Panc1 (cell line): ENCODE measurements at regions not wholly inside any gene's neighbourhood (a gene's known extent, or its start where the extent isn't known, plus 50 kb on each side); places are given as distances from the start of the nearest gene placed in this dataset.

ENCODE experiments used
- ATAC-seq: fragments of 200-7000 bp; cut with Tn5 transposase; 2 replicates; pipeline ENCODE4 v1.9.1; 2020; ENCODE audit warnings: mild to moderate bottlenecking, moderate library complexity
- BruUV-seq: library from RNA; stranded (reverse); fragments of 400-500 nt; replicated peaks from 2 replicates; lab custom pipeline; 2021; lab: Mats Ljungman, UMichigan
- CTCF ChIA-PET: fragments of 300-600 bp; sonication (Branson Sonifier 250); formaldehyde crosslinking; loops from one replicate; lab custom pipeline; 2022; ENCODE audit warnings: antibody characterized with exemption; lab: Charles Lee
- POLR2A ChIA-PET: fragments of 300-600 bp; sonication (Branson Sonifier 250); formaldehyde crosslinking; loops from one replicate; lab custom pipeline; 2022; ENCODE audit warnings: antibody characterized with exemption; lab: Charles Lee
- DNase-seq: peaks from one replicate; pipeline ENCODE4 v3.0.0-alpha.2; 2010; ENCODE audit warnings: low read depth, low spot score
- H3K27ac ChIP-seq: 2 replicates; pipeline ENCODE4 v1.5.1; 2011; ENCODE audit warnings: mild to moderate bottlenecking, low read length, inconsistent platforms
- H3K27me3 ChIP-seq: fragments of 200-500 bp; sonication (Bioruptor generic); 2 replicates; pipeline ENCODE4 v1.6.0; 2014; ENCODE audit warnings: low read length, inconsistent platforms; ENCODE audit not compliant: control insufficient read depth, insufficient read depth
- H3K36me3 ChIP-seq: fragments of 200-500 bp; sonication (Bioruptor generic); 2 replicates; pipeline ENCODE4 v1.5.1; 2014; ENCODE audit warnings: inconsistent platforms, mild to moderate bottlenecking, low read length, moderate library complexity; ENCODE audit not compliant: control insufficient read depth, insufficient read depth
- H3K4me1 ChIP-seq: 2 replicates; pipeline ENCODE4 v1.5.1; 2011; ENCODE audit warnings: inconsistent platforms, mild to moderate bottlenecking, low read length, moderate library complexity; ENCODE audit not compliant: control insufficient read depth, insufficient read depth
- H3K4me3 ChIP-seq, 2 experiments: 2 replicates each; pipeline ENCODE4 v1.5.1; 2011 to 2012; ENCODE audit warnings: low read depth in 2 of 2, low read length in 2 of 2, mild to moderate bottlenecking in 2 of 2, inconsistent platforms in 1 of 2, moderate library complexity in 1 of 2
- H3K9me3 ChIP-seq: fragments of 200-500 bp; sonication (Bioruptor generic); 2 replicates; pipeline ENCODE4 v1.5.1; 2014; ENCODE audit warnings: low read depth, mild to moderate bottlenecking, inconsistent platforms, low read length, moderate library complexity; ENCODE audit not compliant: control insufficient read depth, insufficient read depth
- POLR2AphosphoS5 ChIP-seq: IDR thresholded peaks from 2 replicates; pipeline ENCODE4 v1.6.1; 2012; ENCODE audit warnings: mild to moderate bottlenecking, low read depth, low read length, moderate library complexity
- SIN3A ChIP-seq: IDR thresholded peaks from 2 replicates; pipeline ENCODE4 v1.6.1; 2012; ENCODE audit warnings: low read depth, mild to moderate bottlenecking, low read length, moderate library complexity, borderline replicate concordance; ENCODE audit not compliant: insufficient read depth
- TCF7L2 ChIP-seq: IDR thresholded peaks from 2 replicates; pipeline ENCODE4 v1.6.1; 2011; ENCODE audit warnings: mild to moderate bottlenecking, low read depth, low read length, inconsistent platforms
- in situ Hi-C: cut with HindIII; loops from 2 replicates; pipeline ENCODE4 v1.10.0; 2016; ENCODE audit warnings: low sequenced_read_pairs, low pct_unique_long_range_greater_than_20kb
- intact Hi-C: fragments of 100-400 bp; cut with micrococcal nuclease; formaldehyde crosslinking; loops from one replicate; pipeline ENCODE4 v1.10.0; 2022; ENCODE audit not compliant: unreplicated experiment
- TF ChIP-seq, protein P1 (sequence below), 2 experiments: IDR thresholded peaks; 2 replicates each; pipeline ENCODE4 v1.6.1; 2011 to 2012; ENCODE audit warnings: low read depth in 2 of 2, control low read depth in 1 of 2, low read length in 1 of 2, mild to moderate bottlenecking in 1 of 2, moderate library complexity in 1 of 2; ENCODE audit not compliant: insufficient read depth in 1 of 2
- TF ChIP-seq, protein P2 (sequence below): fragments of 450-650 bp; IDR thresholded peaks from 2 replicates; pipeline ENCODE4 v1.5.1; 2017; ENCODE audit warnings: mild to moderate bottlenecking

DNA sequence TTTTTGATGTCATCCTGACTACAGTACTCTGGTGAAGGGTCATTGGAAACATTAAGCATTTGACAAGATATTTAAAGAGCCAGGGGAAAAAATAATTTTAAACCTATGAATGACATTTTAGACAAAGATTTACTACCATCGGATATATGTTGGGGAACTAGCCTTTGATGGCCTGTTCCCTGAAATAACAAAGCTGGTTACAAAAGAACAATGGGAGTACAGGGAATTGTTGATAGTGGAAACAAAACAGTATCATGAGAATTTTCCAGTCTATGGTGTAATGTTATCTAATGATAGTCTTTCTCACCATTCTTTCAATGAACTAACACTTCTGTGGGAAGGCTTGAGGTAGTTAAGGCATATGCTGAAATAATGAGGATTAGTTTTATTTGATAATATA, 125.9 kb upstream of the KLHL4 start:
- POLR2A ChIA-PET = no interaction called here
- H3K27ac ChIP-seq = no peak overlapping the region
- H3K4me3 ChIP-seq = no peak overlapping the region
- ATAC-seq = no peak
- no peaks in the 10 kb centered on the region for H3K27me3 ChIP-seq
- H3K36me3 ChIP-seq = no peaks in the 10 kb centered on the region
- no peaks in the 10 kb centered on the region for H3K4me1 ChIP-seq
- DNase-seq = no peak
- no TSS peak for BruUV-seq
- TF ChIP-seq SIN3A = no peak
- TF ChIP-seq, protein P1, sequence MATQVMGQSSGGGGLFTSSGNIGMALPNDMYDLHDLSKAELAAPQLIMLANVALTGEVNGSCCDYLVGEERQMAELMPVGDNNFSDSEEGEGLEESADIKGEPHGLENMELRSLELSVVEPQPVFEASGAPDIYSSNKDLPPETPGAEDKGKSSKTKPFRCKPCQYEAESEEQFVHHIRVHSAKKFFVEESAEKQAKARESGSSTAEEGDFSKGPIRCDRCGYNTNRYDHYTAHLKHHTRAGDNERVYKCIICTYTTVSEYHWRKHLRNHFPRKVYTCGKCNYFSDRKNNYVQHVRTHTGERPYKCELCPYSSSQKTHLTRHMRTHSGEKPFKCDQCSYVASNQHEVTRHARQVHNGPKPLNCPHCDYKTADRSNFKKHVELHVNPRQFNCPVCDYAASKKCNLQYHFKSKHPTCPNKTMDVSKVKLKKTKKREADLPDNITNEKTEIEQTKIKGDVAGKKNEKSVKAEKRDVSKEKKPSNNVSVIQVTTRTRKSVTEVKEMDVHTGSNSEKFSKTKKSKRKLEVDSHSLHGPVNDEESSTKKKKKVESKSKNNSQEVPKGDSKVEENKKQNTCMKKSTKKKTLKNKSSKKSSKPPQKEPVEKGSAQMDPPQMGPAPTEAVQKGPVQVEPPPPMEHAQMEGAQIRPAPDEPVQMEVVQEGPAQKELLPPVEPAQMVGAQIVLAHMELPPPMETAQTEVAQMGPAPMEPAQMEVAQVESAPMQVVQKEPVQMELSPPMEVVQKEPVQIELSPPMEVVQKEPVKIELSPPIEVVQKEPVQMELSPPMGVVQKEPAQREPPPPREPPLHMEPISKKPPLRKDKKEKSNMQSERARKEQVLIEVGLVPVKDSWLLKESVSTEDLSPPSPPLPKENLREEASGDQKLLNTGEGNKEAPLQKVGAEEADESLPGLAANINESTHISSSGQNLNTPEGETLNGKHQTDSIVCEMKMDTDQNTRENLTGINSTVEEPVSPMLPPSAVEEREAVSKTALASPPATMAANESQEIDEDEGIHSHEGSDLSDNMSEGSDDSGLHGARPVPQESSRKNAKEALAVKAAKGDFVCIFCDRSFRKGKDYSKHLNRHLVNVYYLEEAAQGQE (IDR thresholded peaks at IDR 0.05; ENCODE audit: insufficient read depth in 1 of 2, low read depth in 2 of 2, low read length in 1 of 2) = no peak
- TF ChIP-seq POLR2AphosphoS5 = no peak
- TF ChIP-seq, protein P2, sequence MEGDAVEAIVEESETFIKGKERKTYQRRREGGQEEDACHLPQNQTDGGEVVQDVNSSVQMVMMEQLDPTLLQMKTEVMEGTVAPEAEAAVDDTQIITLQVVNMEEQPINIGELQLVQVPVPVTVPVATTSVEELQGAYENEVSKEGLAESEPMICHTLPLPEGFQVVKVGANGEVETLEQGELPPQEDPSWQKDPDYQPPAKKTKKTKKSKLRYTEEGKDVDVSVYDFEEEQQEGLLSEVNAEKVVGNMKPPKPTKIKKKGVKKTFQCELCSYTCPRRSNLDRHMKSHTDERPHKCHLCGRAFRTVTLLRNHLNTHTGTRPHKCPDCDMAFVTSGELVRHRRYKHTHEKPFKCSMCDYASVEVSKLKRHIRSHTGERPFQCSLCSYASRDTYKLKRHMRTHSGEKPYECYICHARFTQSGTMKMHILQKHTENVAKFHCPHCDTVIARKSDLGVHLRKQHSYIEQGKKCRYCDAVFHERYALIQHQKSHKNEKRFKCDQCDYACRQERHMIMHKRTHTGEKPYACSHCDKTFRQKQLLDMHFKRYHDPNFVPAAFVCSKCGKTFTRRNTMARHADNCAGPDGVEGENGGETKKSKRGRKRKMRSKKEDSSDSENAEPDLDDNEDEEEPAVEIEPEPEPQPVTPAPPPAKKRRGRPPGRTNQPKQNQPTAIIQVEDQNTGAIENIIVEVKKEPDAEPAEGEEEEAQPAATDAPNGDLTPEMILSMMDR = no peak
- TF ChIP-seq TCF7L2 = no peak
- CTCF ChIA-PET = no interaction called here
- in situ Hi-C loops = no loop called here
- intact Hi-C loops = no loop called here
- no peaks in the 10 kb centered on the region for H3K9me3 ChIP-seq

DNA sequence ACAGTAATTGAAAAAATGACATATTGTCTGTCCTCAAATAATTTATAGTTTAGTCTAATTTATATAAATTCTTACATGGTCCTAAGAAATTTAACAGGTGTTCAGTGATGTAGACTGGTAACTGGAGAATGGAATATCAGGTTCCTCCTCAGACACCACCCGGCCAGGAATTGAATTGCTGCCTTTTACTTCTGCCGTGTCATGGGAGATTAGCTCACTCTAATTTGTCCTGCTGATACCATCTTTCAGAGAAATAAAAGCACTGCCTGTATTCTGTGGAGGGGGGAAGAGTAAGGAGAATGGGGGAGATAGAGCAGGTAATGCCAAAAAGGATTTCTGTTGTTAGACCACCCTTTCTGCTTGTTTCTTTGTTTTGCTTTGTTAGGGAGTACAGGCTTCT, 125.2 kb upstream of the KLHL4 start:
- H3K27me3 ChIP-seq = no peaks in the 10 kb centered on the region
- H3K4me1 ChIP-seq = no peaks in the 10 kb centered on the region
- BruUV-seq = no TSS peak
- H3K36me3 ChIP-seq = no peaks in the 10 kb centered on the region
- no peak for DNase-seq
- ATAC-seq = no peak
- in situ Hi-C loops (no loop called here), intact Hi-C loops (no loop called here)
- no peak overlapping the region for H3K4me3 ChIP-seq
- no peak overlapping the region for H3K27ac ChIP-seq
- CTCF ChIA-PET = no interaction called here
- TF ChIP-seq POLR2AphosphoS5 (no peak), SIN3A (no peak), TCF7L2 (no peak)
- TF ChIP-seq, protein P1 (IDR thresholded peaks at IDR 0.05; ENCODE audit: insufficient read depth in 1 of 2, low read depth in 2 of 2, low read length in 1 of 2) = no peak
- TF ChIP-seq, protein P2 = no peak
- no peaks in the 10 kb centered on the region for H3K9me3 ChIP-seq
- POLR2A ChIA-PET = no interaction called here
